OCI-LY3 (cell line): ENCODE measurements at regions not wholly inside any gene's neighbourhood (a gene's known extent, or its start where the extent isn't known, plus 50 kb on each side); places are given as distances from the start of the nearest gene placed in this dataset.

Experiments
- EZH2phosphoT487 ChIP-seq: fragments of 200-600 bp; shearing (Covaris generic); IDR thresholded peaks from 2 replicates; pipeline ENCODE4 v1.6.1; 2018; ENCODE audit warnings: antibody characterized with exemption, mixed run types, low read depth
- TF ChIP-seq, protein P1 (sequence below): fragments of 200-600, 300-600 bp; sonication (generic); IDR thresholded peaks from 2 replicates; pipeline ENCODE4 v1.5.1; 2014; ENCODE audit warnings: antibody characterized with exemption, low read length, low read depth

DNA sequence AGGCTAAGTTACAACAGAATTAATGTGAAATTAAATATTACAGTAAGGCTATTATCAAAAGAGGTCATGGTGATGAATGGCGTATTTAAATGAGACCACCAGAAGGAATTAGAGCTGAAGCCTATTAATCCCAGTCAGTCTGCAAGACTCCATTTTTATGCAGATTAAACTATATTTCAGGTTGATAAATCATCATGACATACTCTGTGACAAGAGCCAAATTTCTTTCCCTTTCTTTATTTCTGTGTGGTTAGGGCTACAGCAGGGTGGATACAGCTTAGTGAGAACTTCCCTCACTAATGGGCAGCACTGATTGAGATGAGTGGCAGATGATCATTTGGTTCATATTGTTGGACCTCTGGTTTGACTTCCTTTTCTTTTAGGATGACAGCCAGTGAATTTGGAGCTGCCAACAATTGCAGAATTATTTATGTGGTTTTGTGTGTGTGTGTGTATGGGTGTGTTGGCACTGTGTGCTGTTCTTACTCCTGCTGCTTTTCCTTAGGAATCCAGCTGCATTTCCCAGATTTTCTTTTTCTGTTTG is 481.3 kb downstream of the PIK3C3 start:
- TF ChIP-seq, protein P1, sequence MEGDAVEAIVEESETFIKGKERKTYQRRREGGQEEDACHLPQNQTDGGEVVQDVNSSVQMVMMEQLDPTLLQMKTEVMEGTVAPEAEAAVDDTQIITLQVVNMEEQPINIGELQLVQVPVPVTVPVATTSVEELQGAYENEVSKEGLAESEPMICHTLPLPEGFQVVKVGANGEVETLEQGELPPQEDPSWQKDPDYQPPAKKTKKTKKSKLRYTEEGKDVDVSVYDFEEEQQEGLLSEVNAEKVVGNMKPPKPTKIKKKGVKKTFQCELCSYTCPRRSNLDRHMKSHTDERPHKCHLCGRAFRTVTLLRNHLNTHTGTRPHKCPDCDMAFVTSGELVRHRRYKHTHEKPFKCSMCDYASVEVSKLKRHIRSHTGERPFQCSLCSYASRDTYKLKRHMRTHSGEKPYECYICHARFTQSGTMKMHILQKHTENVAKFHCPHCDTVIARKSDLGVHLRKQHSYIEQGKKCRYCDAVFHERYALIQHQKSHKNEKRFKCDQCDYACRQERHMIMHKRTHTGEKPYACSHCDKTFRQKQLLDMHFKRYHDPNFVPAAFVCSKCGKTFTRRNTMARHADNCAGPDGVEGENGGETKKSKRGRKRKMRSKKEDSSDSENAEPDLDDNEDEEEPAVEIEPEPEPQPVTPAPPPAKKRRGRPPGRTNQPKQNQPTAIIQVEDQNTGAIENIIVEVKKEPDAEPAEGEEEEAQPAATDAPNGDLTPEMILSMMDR: no peak
- TF ChIP-seq EZH2phosphoT487: no peak
